SK-N-SH (cell line): ENCODE measurements at regions not wholly inside any gene's neighbourhood (a gene's known extent, or its start where the extent isn't known, plus 50 kb on each side); places are given as distances from the start of the nearest gene placed in this dataset.

Experiments
- CTCF ChIA-PET: fragments of 300-600, 350-600 bp; formaldehyde crosslinking; extraction: SDS; loops from one replicate; lab custom pipeline; 2021; lab: Yijun Ruan, JAX
- POLR2A ChIA-PET: fragments of 350-600 bp; sonication (Branson Sonifier 250); formaldehyde crosslinking; extraction: SDS; loops from one replicate; lab custom pipeline; 2020; ENCODE audit warnings: antibody characterized with exemption, inconsistent platforms; lab: Yijun Ruan, JAX
- DNase-seq: peaks from one replicate; pipeline ENCODE4 v3.0.0; 2012
- H2AFZ ChIP-seq: fragments of 200-600 bp; sonication (generic); 2 replicates; pipeline ENCODE4 v1.8.1; 2016; ENCODE audit warnings: antibody characterized with exemption, mild to moderate bottlenecking, low read depth
- H3F3A ChIP-seq: fragments of 200-600 bp; sonication (generic); replicated peaks from 2 replicates; pipeline ENCODE3; 2016; ENCODE audit warnings: antibody characterized with exemption, mild to moderate bottlenecking; ENCODE audit not compliant: insufficient read depth
- H3K27ac ChIP-seq, 2 experiments: fragments of 200-500 bp in 1 of 2; fragments of 200-600 bp in 1 of 2; sonication (Bioruptor generic) in 1 of 2; sonication (generic), shearing (Covaris generic) in 1 of 2; 2 replicates each; pipeline versions ENCODE4 v1.5.1 to v1.6.1; 2014 to 2016; ENCODE audit warnings: low read depth in 2 of 2, inconsistent platforms in 1 of 2, low read length in 1 of 2, mild to moderate bottlenecking in 1 of 2, mixed read lengths in 1 of 2
- H3K27me3 ChIP-seq: fragments of 200-600 bp; sonication (generic), shearing (Covaris generic); 2 replicates; pipeline ENCODE4 v1.6.1; 2016; ENCODE audit warnings: mixed run types; ENCODE audit not compliant: insufficient read depth
- H3K36me3 ChIP-seq, 2 experiments: fragments of 200-500 bp in 1 of 2; fragments of 200-600 bp in 1 of 2; sonication (Bioruptor generic) in 1 of 2; sonication (generic) in 1 of 2; replicated peaks in 1 of 2; 2 replicates each; pipeline versions ENCODE3 to v1.5.1; 2014 to 2016; ENCODE audit warnings: low read length in 1 of 2, mild to moderate bottlenecking in 1 of 2; ENCODE audit not compliant: insufficient read depth in 2 of 2, control insufficient read depth in 1 of 2
- H3K4me1 ChIP-seq, 2 experiments: fragments of 200-500 bp in 1 of 2; fragments of 200-600 bp in 1 of 2; sonication (Bioruptor generic) in 1 of 2; sonication (generic), shearing (Covaris generic) in 1 of 2; 2 replicates each; pipeline versions ENCODE4 v1.5.1 to v1.6.1; 2014 to 2016; ENCODE audit warnings: low read depth in 1 of 2, low read length in 1 of 2, mixed run types in 1 of 2; ENCODE audit not compliant: insufficient read depth in 2 of 2, control insufficient read depth in 1 of 2
- H3K4me2 ChIP-seq: fragments of 200-600 bp; sonication (generic), shearing (Covaris generic); 2 replicates; pipeline ENCODE4 v1.6.1; 2017; ENCODE audit warnings: mixed run types
- H3K4me3 ChIP-seq, 2 experiments: fragments of 200-500 bp in 1 of 2; fragments of 200-600 bp in 1 of 2; sonication (Bioruptor generic) in 1 of 2; sonication (generic), shearing (Covaris generic) in 1 of 2; 2 replicates each; pipeline versions ENCODE4 v1.5.1 to v1.8.1; 2014 to 2016; ENCODE audit warnings: low read depth in 2 of 2, inconsistent platforms in 1 of 2, low read length in 1 of 2, mild to moderate bottlenecking in 1 of 2, mixed read lengths in 1 of 2, moderate library complexity in 1 of 2
- H3K79me2 ChIP-seq: fragments of 200-600 bp; sonication (generic); 2 replicates; pipeline ENCODE4 v1.8.1; 2017; ENCODE audit warnings: mild to moderate bottlenecking; ENCODE audit not compliant: insufficient read depth
- H3K9ac ChIP-seq: fragments of 200-600 bp; sonication (generic); 2 replicates; pipeline ENCODE4 v1.6.1; 2017; ENCODE audit warnings: mixed run types
- H3K9me2 ChIP-seq: fragments of 200-600 bp; sonication (generic); 2 replicates; pipeline ENCODE4 v1.6.1; 2017; ENCODE audit warnings: mixed run types
- H3K9me3 ChIP-seq: fragments of 200-600 bp; sonication (generic); 2 replicates; pipeline ENCODE4 v1.6.1; 2017; ENCODE audit warnings: mixed run types, mild to moderate bottlenecking, moderate library complexity
- H4K20me1 ChIP-seq: fragments of 200-600 bp; sonication (generic); 2 replicates; pipeline ENCODE4 v1.6.1; 2017; ENCODE audit warnings: mild to moderate bottlenecking, mixed run types; ENCODE audit not compliant: insufficient read depth
- ELF1 ChIP-seq: IDR thresholded peaks from 2 replicates; pipeline ENCODE4 v1.4.0; 2012
- EZH2phosphoT487 ChIP-seq: fragments of 200-600 bp; sonication (generic); IDR thresholded peaks from 2 replicates; pipeline ENCODE4 v1.6.1; 2017; ENCODE audit warnings: low read depth, mixed run types, mild to moderate bottlenecking, antibody characterized with exemption, moderate library complexity, borderline replicate concordance
- GATA2 ChIP-seq: sonication (generic); formaldehyde crosslinking; IDR thresholded peaks from 2 replicates; pipeline ENCODE4 v1.5.0; 2020; ENCODE audit warnings: mild to moderate bottlenecking, missing genetic modification reagents
- NFIC ChIP-seq: IDR thresholded peaks from 2 replicates; pipeline ENCODE4 v1.4.0; 2012; ENCODE audit warnings: borderline replicate concordance
- RCOR1 ChIP-seq: fragments of 150-350 bp; IDR thresholded peaks from 2 replicates; pipeline ENCODE4 v1.6.1; 2017; ENCODE audit warnings: antibody characterized with exemption, low read length
- RXRA ChIP-seq: IDR thresholded peaks from 2 replicates; pipeline ENCODE4 v1.4.0; 2012; ENCODE audit warnings: low read depth, mild to moderate bottlenecking, borderline replicate concordance
- SIN3A ChIP-seq: IDR thresholded peaks from 2 replicates; pipeline ENCODE4 v1.6.1; 2012; ENCODE audit warnings: low read depth, mild to moderate bottlenecking, low read length, moderate library complexity, borderline replicate concordance
- TEAD4 ChIP-seq: IDR thresholded peaks from 2 replicates; pipeline ENCODE4 v1.4.0; 2012; ENCODE audit warnings: mild to moderate bottlenecking, borderline replicate concordance; ENCODE audit not compliant: insufficient read depth
- YY1 ChIP-seq: IDR thresholded peaks from 2 replicates; pipeline ENCODE4 v1.4.0; 2012; ENCODE audit warnings: low read depth, mild to moderate bottlenecking
- WGBS: methylation state at CpG from one replicate; pipeline ENCODE4 v1.1.6; 2017; ENCODE audit warnings: low lambda C conversion rate; 5-methylcytosine and 5-hydroxymethylcytosine counted together
- TF ChIP-seq, protein P1 (sequence below): IDR thresholded peaks from 2 replicates; pipeline ENCODE4; 2012
- TF ChIP-seq, protein P2 (sequence below): IDR thresholded peaks from 2 replicates; pipeline ENCODE4 v1.4.0; 2012; ENCODE audit warnings: low read depth
- TF ChIP-seq, protein P3 (sequence below): fragments of 150-350 bp; IDR thresholded peaks from 2 replicates; pipeline ENCODE4 v1.6.1; 2017; ENCODE audit warnings: antibody characterized with exemption, low read length, low read depth, borderline replicate concordance

DNA sequence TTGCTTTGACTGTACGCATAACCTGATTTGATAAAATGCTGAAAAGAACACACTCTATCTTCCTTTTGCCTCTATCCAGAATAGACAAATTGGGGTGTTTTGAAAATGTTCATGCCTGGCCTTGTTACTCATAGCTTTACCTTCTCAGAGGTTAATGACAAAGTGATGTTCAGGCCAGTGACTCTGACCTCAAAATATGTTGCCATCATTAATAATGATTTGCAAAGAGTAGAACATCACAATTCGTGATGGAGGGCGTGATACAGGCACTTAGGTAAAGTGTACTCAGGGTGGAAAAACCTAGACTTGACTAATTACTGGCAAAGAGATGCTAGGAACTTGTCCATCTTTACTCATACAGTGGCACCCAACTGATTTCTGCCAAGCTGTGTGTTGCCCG is 656.6 kb upstream of the SOX9 start:
- H4K20me1 ChIP-seq, result no peaks in the 10 kb centered on the region
- H3K27me3 ChIP-seq, result no peaks in the 10 kb centered on the region
- ChIA-PET CTCF (interaction anchor here (2.4 kb wide), 1 partner anchor 9 kb away, joined by 9 read pairs; no protein-coding TSS in a partner anchor), POLR2A (no interaction called here)
- DNase-seq, result no peak
- no peaks in the 10 kb centered on the region for H3K9me3 ChIP-seq
- WGBS, result 88% methylated on average over 4 of the region's 4 CpGs
- H3K9me2 ChIP-seq, result no peaks in the 10 kb centered on the region
- no peaks in the 10 kb centered on the region for H3F3A ChIP-seq
- no peaks in the 10 kb centered on the region for H3K79me2 ChIP-seq
- H3K4me3 ChIP-seq, result no peak overlapping the region
- TF ChIP-seq GATA2, result no peak
- TF ChIP-seq YY1, result no peak
- no peak for TF ChIP-seq EZH2phosphoT487
- no peaks in the 10 kb centered on the region for H3K36me3 ChIP-seq
- H2AFZ ChIP-seq, result no peak overlapping the region
- H3K4me2 ChIP-seq, result no peak overlapping the region
- no peaks in the 10 kb centered on the region; a peak in 1 of 4 replicates for H3K4me1 ChIP-seq
- H3K9ac ChIP-seq, result no peak overlapping the region
- H3K27ac ChIP-seq, result no peak overlapping the region

DNA sequence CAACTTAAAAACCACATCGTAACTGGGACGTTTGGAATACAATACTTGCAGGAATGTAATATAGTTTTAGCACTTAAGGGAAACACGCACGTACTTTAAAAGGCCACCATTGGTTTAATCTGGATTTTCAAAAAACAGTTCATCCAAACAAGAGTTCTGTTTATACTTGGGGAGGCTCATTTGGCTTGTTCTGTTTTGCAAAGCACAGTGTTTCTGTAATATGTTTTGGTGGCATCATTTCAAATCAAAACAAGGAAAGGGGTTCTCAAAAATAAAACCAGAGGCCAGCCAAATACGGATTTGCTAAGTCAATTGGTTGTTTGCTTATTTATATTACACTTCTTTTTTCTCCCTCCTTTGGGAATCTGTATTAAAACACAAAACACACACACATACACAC is 656.1 kb upstream of the SOX9 start:
- POLR2A ChIA-PET, result no interaction called here
- WGBS, result 95% methylated on average over 5 of the region's 5 CpGs
- CTCF ChIA-PET, result interaction anchor here (2.4 kb wide), 1 partner anchor 9 kb away, joined by 9 read pairs; no protein-coding TSS in a partner anchor

More for the DNA sequence above, 656.1 kb upstream of the SOX9 start:
- H3K4me3 ChIP-seq, result no peak overlapping the region
- H3F3A ChIP-seq, result no peaks in the 10 kb centered on the region
- no peak overlapping the region for H3K4me2 ChIP-seq
- H4K20me1 ChIP-seq, result no peaks in the 10 kb centered on the region
- no peaks in the 10 kb centered on the region for H3K79me2 ChIP-seq
- TF ChIP-seq NFIC (no peak), RXRA (no peak), TEAD4 (no peak), ELF1 (no peak), SIN3A (no peak), GATA2 (no peak), EZH2phosphoT487 (no peak), RCOR1 (no peak)
- TF ChIP-seq, protein P1, sequence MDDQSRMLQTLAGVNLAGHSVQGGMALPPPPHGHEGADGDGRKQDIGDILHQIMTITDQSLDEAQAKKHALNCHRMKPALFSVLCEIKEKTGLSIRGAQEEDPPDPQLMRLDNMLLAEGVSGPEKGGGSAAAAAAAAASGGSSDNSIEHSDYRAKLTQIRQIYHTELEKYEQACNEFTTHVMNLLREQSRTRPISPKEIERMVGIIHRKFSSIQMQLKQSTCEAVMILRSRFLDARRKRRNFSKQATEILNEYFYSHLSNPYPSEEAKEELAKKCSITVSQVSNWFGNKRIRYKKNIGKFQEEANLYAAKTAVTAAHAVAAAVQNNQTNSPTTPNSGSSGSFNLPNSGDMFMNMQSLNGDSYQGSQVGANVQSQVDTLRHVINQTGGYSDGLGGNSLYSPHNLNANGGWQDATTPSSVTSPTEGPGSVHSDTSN, result no peak
- TF ChIP-seq, protein P2, sequence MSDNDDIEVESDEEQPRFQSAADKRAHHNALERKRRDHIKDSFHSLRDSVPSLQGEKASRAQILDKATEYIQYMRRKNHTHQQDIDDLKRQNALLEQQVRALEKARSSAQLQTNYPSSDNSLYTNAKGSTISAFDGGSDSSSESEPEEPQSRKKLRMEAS, result no peak
- TF ChIP-seq, protein P3, sequence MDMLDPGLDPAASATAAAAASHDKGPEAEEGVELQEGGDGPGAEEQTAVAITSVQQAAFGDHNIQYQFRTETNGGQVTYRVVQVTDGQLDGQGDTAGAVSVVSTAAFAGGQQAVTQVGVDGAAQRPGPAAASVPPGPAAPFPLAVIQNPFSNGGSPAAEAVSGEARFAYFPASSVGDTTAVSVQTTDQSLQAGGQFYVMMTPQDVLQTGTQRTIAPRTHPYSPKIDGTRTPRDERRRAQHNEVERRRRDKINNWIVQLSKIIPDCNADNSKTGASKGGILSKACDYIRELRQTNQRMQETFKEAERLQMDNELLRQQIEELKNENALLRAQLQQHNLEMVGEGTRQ, result no peak
- H3K36me3 ChIP-seq, result no peaks in the 10 kb centered on the region
- H3K9me2 ChIP-seq, result no peaks in the 10 kb centered on the region
- H3K9ac ChIP-seq, result no peak overlapping the region
- no peaks in the 10 kb centered on the region for H3K9me3 ChIP-seq
- no peaks in the 10 kb centered on the region for H3K27me3 ChIP-seq
- no peak overlapping the region for H3K27ac ChIP-seq
- no peaks in the 10 kb centered on the region; a peak in 1 of 4 replicates for H3K4me1 ChIP-seq
- no peak for DNase-seq
- no peak overlapping the region for H2AFZ ChIP-seq
